Type B pancreatic cell (in vitro differentiated cells): ENCODE measurements at regions not wholly inside any gene's neighbourhood (a gene's known extent, or its start where the extent isn't known, plus 50 kb on each side); places are given as distances from the start of the nearest gene placed in this dataset.
A peak's percentile ranks its signal among the peaks of the same experiment; 100 is the strongest.

ENCODE experiments used
- DNase-seq: peaks from one replicate; pipeline ENCODE4 v3.0.0; 2021; ENCODE audit warnings: mixed read lengths; ENCODE audit not compliant: unreplicated experiment; ENCODE audit errors: extremely low spot score
- H3K27ac Mint-ChIP-seq: 2 replicates; pipeline ENCODE4 v1.8.0; 2021; ENCODE audit warnings: mild to moderate bottlenecking, mixed read lengths
- H3K27me3 Mint-ChIP-seq: 2 replicates; pipeline ENCODE4 v1.8.0; 2021; ENCODE audit warnings: mixed read lengths
- H3K36me3 Mint-ChIP-seq: 2 replicates; pipeline ENCODE4 v1.8.0; 2021; ENCODE audit warnings: mixed read lengths
- H3K4me1 Mint-ChIP-seq: one replicate; pipeline ENCODE4 v1.8.0; 2021; ENCODE audit warnings: mixed read lengths; ENCODE audit not compliant: unreplicated experiment
- H3K4me3 Mint-ChIP-seq: 2 replicates; pipeline ENCODE4 v1.8.0; 2021; ENCODE audit warnings: mild to moderate bottlenecking, mixed read lengths
- H3K9me3 Mint-ChIP-seq: 2 replicates; pipeline ENCODE4 v1.8.0; 2021; ENCODE audit warnings: mixed read lengths
- CTCF ChIP-seq: fragments of 200-600 bp; sonication (generic); conservative IDR thresholded peaks from 2 replicates; pipeline ENCODE4 v1.5.0; 2021; ENCODE audit warnings: antibody characterized with exemption, mild to moderate bottlenecking

GRCh38 chr13:106352850-106353249, 182.6 kb downstream of the EFNB2 start:
- Mint-ChIP-seq H3K4me3 (no peak overlapping the region), H3K4me1 (peaks cover 53% of the 10 kb centered on the region), H3K9me3 (peaks cover 4% of the 10 kb centered on the region), H3K36me3 (no peaks in the 10 kb centered on the region), H3K27me3 (peaks cover 18% of the 10 kb centered on the region), H3K27ac (no peak overlapping the region)
- no peak for DNase-seq
- TF ChIP-seq CTCF, result no peak

GRCh38 chr13:106351251-106351650, 184.2 kb downstream of the EFNB2 start:
- Mint-ChIP-seq H3K36me3 (no peaks in the 10 kb centered on the region), H3K27ac (no peak overlapping the region), H3K4me1 (peaks cover 48% of the 10 kb centered on the region), H3K4me3 (peak overlapping the region; percentile 20), H3K9me3 (peaks cover 4% of the 10 kb centered on the region), H3K27me3 (peaks cover 19% of the 10 kb centered on the region)
- no peak for DNase-seq
- TF ChIP-seq CTCF, result no peak

- peaks cover 19% of the 10 kb centered on the region for H3K27me3 Mint-ChIP-seq
- no peaks in the 10 kb centered on the region for H3K36me3 Mint-ChIP-seq
- TF ChIP-seq CTCF, result no peak
- H3K4me1 Mint-ChIP-seq, result peaks cover 48% of the 10 kb centered on the region
- DNase-seq, result no peak
- peaks cover 4% of the 10 kb centered on the region for H3K9me3 Mint-ChIP-seq
- peak overlapping the region; percentile 82 for H3K4me3 Mint-ChIP-seq
- peak overlapping the region; percentile 64 for H3K27ac Mint-ChIP-seq
Measured at GRCh38 chr13:106350208-106350607, 185.3 kb downstream of the EFNB2 start.

- H3K27ac Mint-ChIP-seq, result peak overlapping the region; percentile 73
- H3K4me1 Mint-ChIP-seq, result peaks cover 39% of the 10 kb centered on the region
- TF ChIP-seq CTCF, result no peak
Measured at GRCh38 chr13:106349080-106349931, 186.2 kb downstream of the EFNB2 start.

GRCh38 chr13:106348075-106348840, 187.2 kb downstream of the EFNB2 start:
- peaks cover 36% of the 10 kb centered on the region for H3K4me1 Mint-ChIP-seq

More at GRCh38 chr13:106349080-106349931, 186.2 kb downstream of the EFNB2 start:
- DNase-seq, result no peak
- H3K9me3 Mint-ChIP-seq, result no peaks in the 10 kb centered on the region
- H3K36me3 Mint-ChIP-seq, result no peaks in the 10 kb centered on the region
- H3K4me3 Mint-ChIP-seq, result peak overlapping the region; percentile 88
- H3K27me3 Mint-ChIP-seq, result peaks cover 19% of the 10 kb centered on the region

More at GRCh38 chr13:106348075-106348840, 187.2 kb downstream of the EFNB2 start:
- Mint-ChIP-seq H3K27me3 (peaks cover 19% of the 10 kb centered on the region), H3K27ac (peak overlapping the region; percentile 73), H3K9me3 (no peaks in the 10 kb centered on the region), H3K4me3 (peak overlapping the region; percentile 88), H3K36me3 (no peaks in the 10 kb centered on the region)
- DNase-seq, result no peak
- TF ChIP-seq CTCF, result no peak
